Umbilical cord (tissue), 1 donor: ENCODE measurements at regions not wholly inside any gene's neighbourhood (a gene's known extent, or its start where the extent isn't known, plus 50 kb on each side); places are given as distances from the start of the nearest gene placed in this dataset.

Source experiments
- DNase-seq: peaks from one replicate; pipeline ENCODE4 v3.0.0-alpha.2; 2015; ENCODE audit warnings: low spot score

DNA sequence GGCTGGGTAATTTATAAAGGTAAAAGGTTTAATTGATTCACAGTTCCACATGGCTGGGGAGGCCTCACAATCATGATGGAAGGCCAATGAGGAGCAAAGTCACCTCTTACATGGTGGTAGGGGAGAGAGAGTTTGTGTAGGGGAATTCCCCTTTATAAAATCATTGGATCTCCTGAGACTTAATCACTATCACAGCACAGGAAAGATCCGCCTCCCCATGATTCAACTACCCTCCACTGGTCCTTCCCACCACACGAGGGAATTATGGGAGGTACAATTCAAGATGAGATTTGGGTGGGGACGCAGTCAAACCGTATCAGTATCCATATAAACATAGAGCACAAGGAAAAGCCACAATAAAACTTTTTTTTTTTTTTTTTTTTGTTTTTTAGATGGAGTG, 172.6 kb upstream of the PIEZO2 start:
- DNase-seq, result no peak

DNA sequence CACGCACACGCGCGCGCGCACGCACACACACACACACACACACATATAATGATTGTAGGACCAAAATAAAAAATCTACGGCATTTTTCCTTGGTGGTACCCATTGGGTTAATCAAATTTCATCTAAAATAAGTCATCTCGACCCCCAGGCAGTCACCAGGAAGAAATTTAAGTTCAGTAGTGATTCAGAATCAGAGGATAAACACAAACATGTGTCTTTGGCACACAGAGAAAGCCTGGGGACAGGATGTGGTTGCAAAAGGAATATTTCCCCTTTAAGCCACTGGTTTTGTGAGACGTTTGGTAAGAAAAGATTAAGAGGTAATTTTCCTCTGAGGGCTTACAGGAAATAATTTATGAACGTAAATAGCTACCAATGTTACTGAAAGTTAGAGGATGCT, 171.6 kb upstream of the PIEZO2 start:
- no peak for DNase-seq

- no peak for DNase-seq
These were observed 167.2 kb upstream of the PIEZO2 start for GRCh38 chr18:11316546-11316945.

DNA sequence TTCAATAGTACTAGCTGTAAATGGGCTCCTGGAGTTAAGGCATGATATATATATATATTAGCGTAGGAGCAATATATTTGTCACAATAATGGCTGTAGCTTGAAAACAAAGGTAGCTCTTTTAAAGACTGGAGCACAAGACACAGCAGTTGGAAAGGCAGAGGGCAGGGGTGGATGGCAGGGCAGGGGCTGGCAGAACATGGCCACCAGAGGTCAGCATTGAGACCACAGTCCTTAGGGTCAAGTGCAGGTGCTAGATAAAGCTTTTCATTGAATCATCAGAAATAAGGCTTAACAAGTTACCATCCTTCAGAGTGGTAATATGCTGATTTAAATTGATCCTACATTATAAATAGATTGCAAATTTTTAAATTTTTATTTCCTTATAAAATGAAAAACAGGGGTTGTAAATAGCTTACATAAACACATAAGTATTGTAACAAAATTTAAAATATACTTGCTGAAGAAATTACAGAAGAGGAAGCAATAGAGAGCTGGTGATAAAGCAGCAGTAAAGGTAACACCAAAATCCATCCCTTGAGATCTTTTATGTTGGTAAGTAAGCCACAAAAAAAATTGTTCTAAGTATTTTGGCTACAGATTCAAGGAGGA, 161.2 kb upstream of the PIEZO2 start:
- no peak for DNase-seq

DNA sequence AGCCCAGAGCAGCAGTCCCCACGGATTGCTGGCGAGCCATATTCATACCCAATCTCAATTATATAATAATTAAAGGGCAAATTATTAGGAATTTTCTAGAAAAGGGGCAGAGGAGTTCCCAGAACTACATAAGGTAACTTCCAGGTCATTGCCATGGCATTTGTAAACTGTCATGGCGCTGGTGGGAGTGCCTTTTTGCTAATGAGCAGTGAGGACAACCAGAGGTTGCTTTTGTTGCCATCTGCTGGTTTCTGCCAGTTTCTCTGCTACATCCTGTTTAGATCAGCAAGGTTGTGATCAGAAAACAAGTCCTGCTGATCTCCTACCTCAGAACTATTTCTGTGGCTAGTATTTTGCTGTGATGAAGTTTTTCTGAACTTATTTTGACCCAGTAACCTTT, 159.8 kb upstream of the PIEZO2 start:
- DNase-seq, result no peak

- DNase-seq, result no peak
These were observed 159.1 kb upstream of the PIEZO2 start for GRCh38 chr18:11308499-11308898.

DNA sequence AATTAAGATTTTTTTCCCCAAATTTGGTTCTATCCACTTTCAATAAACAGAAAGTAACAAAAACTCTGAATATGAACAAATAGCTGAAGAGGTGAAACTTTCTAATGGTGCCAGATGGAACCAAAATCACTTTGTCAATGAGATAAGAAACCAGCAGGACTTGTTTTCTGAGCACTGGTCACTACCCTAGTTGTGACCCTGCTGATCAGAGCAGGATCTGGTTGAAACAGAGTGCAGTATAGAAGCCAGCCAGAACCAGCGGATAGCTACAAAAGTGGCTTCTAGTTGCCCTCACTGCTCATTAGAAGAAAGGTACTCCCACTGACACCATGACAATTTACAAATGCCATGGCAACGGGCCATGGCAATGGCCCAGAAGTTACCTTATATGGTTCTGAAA, 158.3 kb upstream of the PIEZO2 start:
- no peak for DNase-seq

DNA sequence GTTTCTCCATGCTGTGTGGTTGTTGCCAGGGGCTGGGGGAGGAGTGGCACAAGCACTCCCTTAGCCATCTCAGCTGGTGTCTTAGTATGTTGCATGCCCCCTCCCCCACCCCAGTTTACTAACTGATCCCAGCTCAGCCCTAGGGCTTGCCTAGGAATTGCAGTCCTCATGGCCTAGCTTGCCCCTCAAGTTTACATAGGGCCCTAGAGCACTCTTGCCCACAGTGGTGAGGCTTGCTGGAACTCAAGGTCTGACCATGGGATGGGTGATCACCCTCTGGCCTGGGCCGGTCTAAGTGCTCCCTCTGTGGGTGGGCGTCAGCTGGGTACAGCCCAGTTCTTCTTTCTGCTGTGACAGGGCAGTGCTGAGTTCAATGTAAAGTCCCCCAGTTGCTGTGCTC, 156.1 kb upstream of the PIEZO2 start:
- no peak for DNase-seq

GRCh38 chr18:11304928-11305327, 155.6 kb upstream of the PIEZO2 start:
- DNase-seq, result no peak

DNA sequence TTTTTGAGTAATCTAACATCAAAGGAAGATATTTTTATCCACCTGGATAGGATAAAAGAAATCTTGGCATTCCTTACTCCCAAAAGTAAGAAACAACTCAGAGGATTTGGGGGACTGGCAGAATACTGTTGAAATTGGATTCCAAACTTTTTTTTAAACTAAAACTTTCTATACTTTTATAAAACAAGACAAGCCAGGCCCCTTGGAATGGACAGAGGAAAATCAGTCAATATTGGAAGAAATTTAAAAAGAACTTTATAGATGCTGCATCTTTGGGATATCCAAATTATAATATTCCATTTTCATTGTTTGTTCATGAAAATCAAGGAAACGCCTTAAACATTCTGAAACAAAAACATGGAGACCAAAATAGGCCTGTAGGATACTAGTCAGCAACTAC, 147.6 kb upstream of the PIEZO2 start:
- no peak for DNase-seq

GRCh38 chr18:11293794-11294193, 144.4 kb upstream of the PIEZO2 start:
- DNase-seq, result no peak

- DNase-seq, result no peak
These were observed 141.4 kb upstream of the PIEZO2 start for GRCh38 chr18:11290786-11291185.

- no peak for DNase-seq
These were observed 139.9 kb upstream of the PIEZO2 start for GRCh38 chr18:11289248-11289647.

- DNase-seq, result no peak
These were observed 139.0 kb upstream of the PIEZO2 start for GRCh38 chr18:11288401-11288800.

- DNase-seq, result peak; percentile 22
These were observed 137.1 kb upstream of the PIEZO2 start for GRCh38 chr18:11286431-11286830.

- no peak for DNase-seq
These were observed 135.4 kb upstream of the PIEZO2 start for GRCh38 chr18:11284811-11285210.

- DNase-seq, result no peak
These were observed 135.0 kb upstream of the PIEZO2 start for GRCh38 chr18:11284349-11284748.

GRCh38 chr18:11283479-11284161, 134.3 kb upstream of the PIEZO2 start:
- DNase-seq, result no peak

GRCh38 chr18:11279461-11279860, 130.1 kb upstream of the PIEZO2 start:
- DNase-seq, result no peak

GRCh38 chr18:11276678-11277077, 127.3 kb upstream of the PIEZO2 start:
- no peak for DNase-seq

DNA sequence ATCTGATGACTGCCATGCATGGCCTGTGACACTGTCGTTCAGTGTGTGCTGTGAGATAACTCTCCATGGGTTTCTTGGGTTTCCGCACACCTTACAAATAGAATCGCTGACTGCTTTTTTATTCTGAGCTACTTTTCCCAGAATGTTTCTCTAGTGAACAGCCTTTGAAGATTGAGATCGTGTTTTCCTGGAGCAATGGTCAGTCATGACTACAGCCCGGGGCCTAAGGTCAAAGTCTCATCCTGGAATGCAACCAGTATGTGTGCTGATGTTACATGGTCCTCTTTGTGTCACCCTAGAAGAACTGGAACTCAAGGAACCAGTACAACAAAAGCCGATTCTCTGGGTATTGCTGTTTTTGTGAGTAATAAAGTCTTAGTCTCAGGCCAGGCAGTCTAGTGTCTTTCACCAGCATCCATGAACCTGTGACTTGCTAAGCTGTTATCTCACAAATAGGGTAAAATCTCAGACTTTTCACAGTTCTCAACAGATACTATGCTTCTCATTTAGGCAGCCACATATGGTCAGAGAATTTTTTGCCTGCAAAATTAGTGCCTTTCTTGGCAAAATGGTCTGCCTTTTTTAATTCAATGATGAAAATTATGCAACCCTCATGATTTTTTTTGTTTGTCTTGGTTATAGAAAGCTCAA, 124.9 kb upstream of the PIEZO2 start:
- no peak for DNase-seq

GRCh38 chr18:11272516-11272915, 123.1 kb upstream of the PIEZO2 start:
- no peak for DNase-seq

GRCh38 chr18:11271954-11272353, 122.6 kb upstream of the PIEZO2 start:
- no peak for DNase-seq
